ENCODE measurements at regions not wholly inside any gene's neighbourhood (a gene's known extent, or its start where the extent isn't known, plus 50 kb on each side); places are given as distances from the start of the nearest gene placed in this dataset.
"Not testable (repeated sequence)": the region's sequence is repeated elsewhere in the genome, so short reads cannot be mapped to it uniquely, and the experiment has no call there.

- DNase-seq (ENCODE audit: low read depth in 2 of 2): peak; percentile 81 to 87
These were observed 208.4 kb downstream of the TPST1 start for GRCh38 chr7:66413379-66414114.

GRCh38 chr7:66415659-66416265 lies 210.6 kb downstream of the TPST1 start:
- DNase-seq (ENCODE audit: low read depth in 2 of 2): no peak

- no peak for DNase-seq (ENCODE audit: low read depth in 2 of 2)
These were observed 210.1 kb upstream of the KCTD7 start for GRCh38 chr7:66418537-66418936.

GRCh38 chr7:66419210-66419609 lies 209.5 kb upstream of the KCTD7 start:
- no peak for DNase-seq (ENCODE audit: low read depth in 2 of 2)

- DNase-seq (ENCODE audit: low read depth in 2 of 2): no peak
These were observed 206.7 kb upstream of the KCTD7 start for GRCh38 chr7:66421830-66422475.

GRCh38 chr7:66423729-66424128 lies 205.0 kb upstream of the KCTD7 start:
- no peak for DNase-seq (ENCODE audit: low read depth in 2 of 2)

GRCh38 chr7:66426332-66426731 lies 202.3 kb upstream of the KCTD7 start:
- DNase-seq (ENCODE audit: low read depth in 2 of 2): no peak

GRCh38 chr7:66426996-66427395 lies 201.7 kb upstream of the KCTD7 start:
- DNase-seq (ENCODE audit: low read depth in 2 of 2): no peak

GRCh38 chr7:66427956-66428355 lies 200.7 kb upstream of the KCTD7 start:
- no peak for DNase-seq (ENCODE audit: low read depth in 2 of 2)

- no peak for DNase-seq (ENCODE audit: low read depth in 2 of 2)
These were observed 199.1 kb upstream of the KCTD7 start for GRCh38 chr7:66429498-66430163.

- DNase-seq (ENCODE audit: low read depth in 2 of 2): no peak
These were observed 198.5 kb upstream of the KCTD7 start for GRCh38 chr7:66430164-66430545.

GRCh38 chr7:66438703-66439405 lies 189.8 kb upstream of the KCTD7 start:
- DNase-seq (ENCODE audit: low read depth in 2 of 2): not testable (repeated sequence)

- no peak for DNase-seq (ENCODE audit: low read depth in 2 of 2)
These were observed 186.3 kb upstream of the KCTD7 start for GRCh38 chr7:66442385-66442784.

GRCh38 chr7:66443946-66444345 lies 184.7 kb upstream of the KCTD7 start:
- no peak for DNase-seq (ENCODE audit: low read depth in 2 of 2)

- DNase-seq (ENCODE audit: low read depth in 2 of 2): not testable (repeated sequence)
These were observed 181.7 kb upstream of the KCTD7 start for GRCh38 chr7:66447007-66447406.

GRCh38 chr7:66450814-66451213 lies 177.9 kb upstream of the KCTD7 start:
- DNase-seq (ENCODE audit: low read depth in 2 of 2): not testable (repeated sequence)

- not testable (repeated sequence) for DNase-seq (ENCODE audit: low read depth in 2 of 2)
These were observed 177.0 kb upstream of the KCTD7 start for GRCh38 chr7:66451713-66452112.

- DNase-seq (ENCODE audit: low read depth in 2 of 2): no peak
These were observed 176.5 kb upstream of the KCTD7 start for GRCh38 chr7:66452165-66452564.

- DNase-seq (ENCODE audit: low read depth in 2 of 2): no peak
These were observed 175.3 kb upstream of the KCTD7 start for GRCh38 chr7:66453340-66453739.

- DNase-seq (ENCODE audit: low read depth in 2 of 2): no peak
These were observed 174.0 kb upstream of the KCTD7 start for GRCh38 chr7:66454600-66455225.

- DNase-seq (ENCODE audit: low read depth in 2 of 2): not testable (repeated sequence)
These were observed 173.2 kb upstream of the KCTD7 start for GRCh38 chr7:66455432-66455831.

Measured in stimulated activated CD4-positive, alpha-beta T cell treated with anti-CD3 and anti-CD28 coated beads, Interleukin-15, amount 100 ng/mL, for 48 hours (primary cell).